Prostate gland (tissue), 2 donors: ENCODE measurements at regions not wholly inside any gene's neighbourhood (a gene's known extent, or its start where the extent isn't known, plus 50 kb on each side); places are given as distances from the start of the nearest gene placed in this dataset.

Experiments
- POLR2A ChIP-seq: fragments of 450-650 bp; IDR thresholded peaks from one replicate; pipeline ENCODE4 v1.6.1; 2016; ENCODE audit warnings: antibody characterized with exemption, mild to moderate bottlenecking
- TF ChIP-seq, protein P1 (sequence below), 4 experiments: fragments of 200-600 bp in 2 of 4; fragments of 450-650 bp in 2 of 4; sonication (generic) in 2 of 4; IDR thresholded peaks; 1 replicate in 3 of 4; 2 replicates in 1 of 4; pipeline ENCODE4 v1.5.1; 2016 to 2019; ENCODE audit warnings: antibody characterized with exemption in 4 of 4, mild to moderate bottlenecking in 2 of 4, moderate library complexity in 2 of 4

DNA sequence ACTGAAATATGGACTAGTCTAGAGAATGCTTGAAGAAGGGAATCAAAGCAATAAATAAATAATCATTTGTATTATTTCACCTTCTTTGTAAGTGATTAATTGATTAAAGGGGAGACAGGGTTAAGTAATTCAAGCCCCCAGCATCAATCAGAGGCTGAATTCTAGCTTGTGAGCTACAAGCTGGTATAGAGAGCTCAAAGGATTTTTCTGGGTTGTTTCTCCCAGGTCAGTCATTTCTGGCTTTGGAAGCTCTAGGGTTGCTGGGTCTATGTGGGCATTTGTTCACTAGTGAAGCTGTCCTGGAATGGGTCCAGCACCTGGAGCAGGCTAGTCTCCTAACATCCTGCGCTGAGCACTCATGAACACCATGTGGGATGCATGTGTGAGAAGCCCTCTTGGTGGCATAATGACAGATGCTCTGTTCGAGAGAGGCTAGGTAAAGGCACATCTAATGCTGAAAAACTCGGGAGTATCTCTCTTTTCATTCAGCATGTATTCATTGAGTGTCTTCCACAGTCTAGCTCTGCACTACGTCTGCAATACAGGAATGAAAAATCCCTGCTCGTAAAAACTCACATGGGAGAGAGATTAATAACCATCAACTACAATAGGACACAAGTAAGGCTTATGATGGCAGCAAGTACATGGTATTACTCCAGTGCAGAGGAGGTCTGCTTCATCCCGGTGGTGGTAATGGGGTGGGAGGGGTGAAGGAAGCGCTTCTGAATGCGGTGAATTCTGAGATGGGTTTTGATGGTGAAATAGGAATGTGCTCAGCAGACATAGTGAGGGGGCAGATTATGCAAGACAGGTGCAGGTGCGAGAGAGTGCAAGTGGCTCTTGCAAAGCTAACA, 68.0 kb upstream of the NRP1 start:
- TF ChIP-seq POLR2A, result no peak
- TF ChIP-seq, protein P1, sequence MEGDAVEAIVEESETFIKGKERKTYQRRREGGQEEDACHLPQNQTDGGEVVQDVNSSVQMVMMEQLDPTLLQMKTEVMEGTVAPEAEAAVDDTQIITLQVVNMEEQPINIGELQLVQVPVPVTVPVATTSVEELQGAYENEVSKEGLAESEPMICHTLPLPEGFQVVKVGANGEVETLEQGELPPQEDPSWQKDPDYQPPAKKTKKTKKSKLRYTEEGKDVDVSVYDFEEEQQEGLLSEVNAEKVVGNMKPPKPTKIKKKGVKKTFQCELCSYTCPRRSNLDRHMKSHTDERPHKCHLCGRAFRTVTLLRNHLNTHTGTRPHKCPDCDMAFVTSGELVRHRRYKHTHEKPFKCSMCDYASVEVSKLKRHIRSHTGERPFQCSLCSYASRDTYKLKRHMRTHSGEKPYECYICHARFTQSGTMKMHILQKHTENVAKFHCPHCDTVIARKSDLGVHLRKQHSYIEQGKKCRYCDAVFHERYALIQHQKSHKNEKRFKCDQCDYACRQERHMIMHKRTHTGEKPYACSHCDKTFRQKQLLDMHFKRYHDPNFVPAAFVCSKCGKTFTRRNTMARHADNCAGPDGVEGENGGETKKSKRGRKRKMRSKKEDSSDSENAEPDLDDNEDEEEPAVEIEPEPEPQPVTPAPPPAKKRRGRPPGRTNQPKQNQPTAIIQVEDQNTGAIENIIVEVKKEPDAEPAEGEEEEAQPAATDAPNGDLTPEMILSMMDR (IDR thresholded peaks at IDR 0.05), result no peak
